GM12878 (cell line): ENCODE measurements at regions not wholly inside any gene's neighbourhood (a gene's known extent, or its start where the extent isn't known, plus 50 kb on each side); places are given as distances from the start of the nearest gene placed in this dataset.

Experiments used
- ATF3 ChIP-seq: IDR thresholded peaks from 2 replicates; pipeline ENCODE4 v1.6.1; 2011; ENCODE audit warnings: low read depth, mild to moderate bottlenecking, low read length, moderate library complexity, borderline replicate concordance; ENCODE audit errors: extremely low read depth
- EP300 ChIP-seq, 2 experiments: fragments of 150-350 bp in 1 of 2; IDR thresholded peaks; 2 replicates each; pipeline ENCODE4 v1.6.1; 2011 to 2012; ENCODE audit warnings: low read depth in 2 of 2, low read length in 2 of 2, borderline replicate concordance in 1 of 2, improper control_type of control experiment in 1 of 2, inconsistent platforms in 1 of 2; ENCODE audit not compliant: control insufficient read depth in 1 of 2
- MYC ChIP-seq: IDR thresholded peaks from 2 replicates; pipeline ENCODE4 v1.6.1; 2011; ENCODE audit warnings: mild to moderate bottlenecking, low read length, moderate library complexity, inconsistent platforms; ENCODE audit not compliant: insufficient read depth, insufficient replicate concordance, insufficient read length, severe bottlenecking
- NR2C1 ChIP-seq: fragments of 450-650 bp; IDR thresholded peaks from 2 replicates; pipeline ENCODE4 v1.6.1; 2017; ENCODE audit warnings: antibody characterized with exemption, mild to moderate bottlenecking, moderate library complexity
- ZBTB33 ChIP-seq: fragments of 450-650 bp; IDR thresholded peaks from 2 replicates; pipeline ENCODE4 v1.6.1; 2017; ENCODE audit warnings: mild to moderate bottlenecking
- ZBTB4 ChIP-seq: fragments of 450-650 bp; formaldehyde crosslinking; IDR thresholded peaks from 2 replicates; pipeline ENCODE4 v1.4.0; 2022; ENCODE audit warnings: mild to moderate bottlenecking, moderate library complexity

GRCh38 chr4:81335122-81335912 lies 120.3 kb upstream of the PRKG2 start (continued):
- TF ChIP-seq EP300 (IDR thresholded peaks at IDR 0.05; ENCODE audit: borderline replicate concordance in 1 of 2, control insufficient read depth in 1 of 2, low read depth in 2 of 2, low read length in 2 of 2) (no peak), NR2C1 (no peak), ZBTB4 (CRISPR knock-in tag) (no peak), ATF3 (no peak), ZBTB33 (no peak), MYC (no peak)
